ENCODE measurements at regions not wholly inside any gene's neighbourhood (a gene's known extent, or its start where the extent isn't known, plus 50 kb on each side); places are given as distances from the start of the nearest gene placed in this dataset.

DNA sequence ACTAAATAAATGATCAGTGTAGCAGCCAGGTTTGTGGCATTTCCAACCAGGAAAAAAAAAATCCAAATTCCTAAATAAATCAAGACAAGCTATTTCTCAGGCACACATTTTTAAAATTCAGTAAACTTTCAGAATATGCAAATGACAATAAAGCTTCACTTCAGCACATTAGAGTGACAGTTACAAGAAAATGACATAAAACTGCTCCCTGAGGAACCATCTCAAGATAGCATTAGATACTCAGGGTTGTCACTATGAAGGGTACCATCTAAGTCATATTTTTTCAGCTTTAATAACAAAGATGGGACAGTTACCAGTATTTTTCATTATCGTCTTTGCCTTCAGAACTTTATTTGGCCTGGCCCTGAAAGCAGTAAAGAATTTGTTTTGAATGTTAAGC is 411.3 kb upstream of the RASGEF1B start:
- intact Hi-C loops (cut with DNase I): no loop called here
- DNase-seq: no peak
- WGBS, 2 donors: 66 to 78% methylated on average over 1 of the region's 1 CpG
- no peak for ATAC-seq (ENCODE audit: low FRiP score)
- H3K27me3 ChIP-seq (ENCODE audit: control insufficient read depth in 1 of 2, insufficient read depth in 2 of 2, low read length in 1 of 2): no peaks in the 10 kb centered on the region
- H3K9me3 ChIP-seq (ENCODE audit: control insufficient read depth, low read length): peaks cover 2% of the 10 kb centered on the region
- no peaks in the 10 kb centered on the region for H3K36me3 ChIP-seq (ENCODE audit: control insufficient read depth in 1 of 2, insufficient read depth in 2 of 2, low read length in 1 of 2)
- no peak overlapping the region for H3K27ac ChIP-seq (ENCODE audit: low read depth in 1 of 2, low read length in 2 of 2)
- no peak overlapping the region for H3K4me3 ChIP-seq (ENCODE audit: low read length in 2 of 2)
- no peaks in the 10 kb centered on the region for H3K4me1 ChIP-seq (ENCODE audit: control insufficient read depth in 1 of 2, insufficient read depth in 2 of 2, low read length in 2 of 2)

DNA sequence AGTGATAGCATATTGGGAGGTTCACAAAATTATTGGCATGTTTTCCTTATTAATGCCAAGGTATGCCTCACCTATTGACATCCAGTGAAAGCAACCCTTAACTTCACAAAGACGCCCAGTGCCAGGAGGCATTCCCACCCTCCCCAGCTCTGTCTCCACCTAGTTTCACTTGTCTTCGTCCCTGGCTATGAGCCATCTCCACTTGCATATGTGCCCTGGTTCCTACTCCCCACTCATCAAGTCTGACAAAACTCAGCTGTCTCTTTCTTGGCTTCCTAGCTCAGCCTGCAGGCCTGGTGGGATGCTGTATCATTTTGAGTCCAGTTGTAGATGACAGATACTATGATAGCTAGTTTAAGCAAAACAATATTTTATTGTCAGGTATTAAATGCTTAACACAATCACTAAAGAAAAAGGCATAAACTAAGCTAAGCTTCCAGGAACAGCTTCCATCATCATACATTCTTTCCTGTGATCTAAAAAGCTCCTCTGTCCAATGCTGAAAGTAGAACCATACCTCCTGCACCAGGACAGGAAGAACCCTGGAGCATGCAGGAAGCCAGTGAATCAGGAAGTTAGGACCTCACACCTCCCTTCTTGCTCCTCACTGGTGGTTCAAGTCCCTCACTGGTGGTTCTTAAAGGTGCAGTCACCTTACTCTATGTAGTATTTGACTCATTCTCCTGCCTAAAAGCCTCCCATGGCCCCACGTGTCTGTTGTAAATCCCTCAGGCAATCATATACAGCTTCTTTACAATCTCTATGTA is 410.3 kb upstream of the RASGEF1B start:
- Histone ChIP-seq H3K27me3 (ENCODE audit: control insufficient read depth in 1 of 2, insufficient read depth in 2 of 2, low read length in 1 of 2) (no peaks in the 10 kb centered on the region), H3K36me3 (ENCODE audit: control insufficient read depth in 1 of 2, insufficient read depth in 2 of 2, low read length in 1 of 2) (no peaks in the 10 kb centered on the region), H3K27ac (ENCODE audit: low read depth in 1 of 2, low read length in 2 of 2) (no peak overlapping the region), H3K9me3 (ENCODE audit: control insufficient read depth, low read length) (peaks cover 2% of the 10 kb centered on the region), H3K4me1 (ENCODE audit: control insufficient read depth in 1 of 2, insufficient read depth in 2 of 2, low read length in 2 of 2) (no peaks in the 10 kb centered on the region), H3K4me3 (ENCODE audit: low read length in 2 of 2) (no peak overlapping the region)
- no peak for ATAC-seq (ENCODE audit: low FRiP score)
- 63 to 66% methylated on average over 3 of the region's 3 CpGs for WGBS, 2 donors
- intact Hi-C loops (cut with DNase I): no loop called here
- no peak for DNase-seq

DNA sequence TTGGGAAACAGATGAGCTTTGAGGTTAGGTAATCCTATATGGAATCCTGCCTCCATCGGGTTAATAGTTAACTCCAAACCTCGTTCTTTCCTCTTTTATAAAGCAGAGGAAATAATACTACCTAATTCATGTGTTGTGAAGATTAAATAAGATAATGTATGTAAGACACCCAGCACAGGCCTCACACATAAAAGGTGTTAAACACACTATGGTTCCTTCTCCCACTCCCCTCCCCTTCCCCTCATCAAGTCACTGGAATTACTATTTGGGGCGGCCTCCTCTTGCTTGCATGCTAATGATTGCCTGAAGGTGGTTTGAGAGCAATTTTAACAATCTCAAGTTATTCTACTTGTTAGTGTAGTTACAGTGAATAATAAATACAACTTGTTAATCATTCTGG is 404.4 kb upstream of the RASGEF1B start:
- H3K4me3 ChIP-seq (ENCODE audit: low read length in 2 of 2): no peak overlapping the region
- WGBS, 2 donors: 60 to 66% methylated on average over 3 of the region's 3 CpGs
- H3K36me3 ChIP-seq (ENCODE audit: control insufficient read depth in 1 of 2, insufficient read depth in 2 of 2, low read length in 1 of 2): no peaks in the 10 kb centered on the region
- DNase-seq: no peak
- intact Hi-C loops (cut with DNase I): no loop called here
- H3K4me1 ChIP-seq (ENCODE audit: control insufficient read depth in 1 of 2, insufficient read depth in 2 of 2, low read length in 2 of 2): no peaks in the 10 kb centered on the region
- H3K27ac ChIP-seq (ENCODE audit: low read depth in 1 of 2, low read length in 2 of 2): no peak overlapping the region
- H3K9me3 ChIP-seq (ENCODE audit: control insufficient read depth, low read length): no peaks in the 10 kb centered on the region
- H3K27me3 ChIP-seq (ENCODE audit: control insufficient read depth in 1 of 2, insufficient read depth in 2 of 2, low read length in 1 of 2): no peaks in the 10 kb centered on the region
- ATAC-seq (ENCODE audit: low FRiP score): no peak

DNA sequence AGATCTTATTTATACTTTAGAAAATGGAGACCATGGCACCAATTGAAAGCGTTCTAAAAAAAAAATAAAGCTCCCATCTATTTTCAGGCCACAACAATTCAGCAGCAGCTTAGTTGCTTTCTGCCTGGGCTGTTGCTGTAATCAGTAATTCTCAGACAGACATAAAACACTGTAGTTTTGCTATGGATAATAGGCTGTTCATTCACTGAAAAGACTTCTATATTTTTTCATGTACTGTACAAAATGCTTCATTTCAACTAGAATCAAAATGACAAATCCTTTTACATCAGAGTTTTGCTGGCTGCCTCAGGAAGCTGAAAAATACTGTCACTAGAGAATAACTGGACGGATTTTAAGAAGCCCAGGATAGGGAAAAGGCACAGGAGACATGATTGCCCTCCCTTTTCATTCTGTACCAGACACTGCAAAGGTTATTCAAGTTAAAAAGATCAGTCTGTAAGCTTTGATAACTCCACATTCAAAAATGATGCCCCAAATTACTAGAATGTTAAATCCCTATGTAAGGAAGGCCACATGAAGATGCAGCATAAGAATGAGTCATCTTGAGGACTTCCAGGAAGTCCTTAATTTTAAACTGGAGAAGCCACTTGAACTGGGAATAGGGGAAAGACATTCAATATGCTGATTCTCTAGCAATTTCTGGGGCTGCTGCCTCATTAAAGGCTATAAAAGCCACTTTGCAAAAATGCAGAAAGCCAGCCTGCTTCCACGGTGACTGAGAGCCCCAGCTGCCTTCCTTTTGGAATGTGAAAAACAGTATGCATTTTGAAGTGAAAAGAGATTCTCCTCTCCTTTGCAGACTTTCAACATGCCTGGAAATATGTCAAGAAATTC is 403.2 kb upstream of the RASGEF1B start:
- intact Hi-C loops (cut with DNase I): no loop called here
- Histone ChIP-seq H3K9me3 (ENCODE audit: control insufficient read depth, low read length) (peaks cover 1% of the 10 kb centered on the region), H3K36me3 (ENCODE audit: control insufficient read depth in 1 of 2, insufficient read depth in 2 of 2, low read length in 1 of 2) (no peaks in the 10 kb centered on the region), H3K27me3 (ENCODE audit: control insufficient read depth in 1 of 2, insufficient read depth in 2 of 2, low read length in 1 of 2) (no peaks in the 10 kb centered on the region), H3K4me1 (ENCODE audit: control insufficient read depth in 1 of 2, insufficient read depth in 2 of 2, low read length in 2 of 2) (no peaks in the 10 kb centered on the region), H3K27ac (ENCODE audit: low read depth in 1 of 2, low read length in 2 of 2) (no peak overlapping the region), H3K4me3 (ENCODE audit: low read length in 2 of 2) (no peak overlapping the region)
- ATAC-seq (ENCODE audit: low FRiP score) (no peak), DNase-seq (no peak)
- 59% methylated on average over 3 of the region's 3 CpGs for WGBS, 2 donors

DNA sequence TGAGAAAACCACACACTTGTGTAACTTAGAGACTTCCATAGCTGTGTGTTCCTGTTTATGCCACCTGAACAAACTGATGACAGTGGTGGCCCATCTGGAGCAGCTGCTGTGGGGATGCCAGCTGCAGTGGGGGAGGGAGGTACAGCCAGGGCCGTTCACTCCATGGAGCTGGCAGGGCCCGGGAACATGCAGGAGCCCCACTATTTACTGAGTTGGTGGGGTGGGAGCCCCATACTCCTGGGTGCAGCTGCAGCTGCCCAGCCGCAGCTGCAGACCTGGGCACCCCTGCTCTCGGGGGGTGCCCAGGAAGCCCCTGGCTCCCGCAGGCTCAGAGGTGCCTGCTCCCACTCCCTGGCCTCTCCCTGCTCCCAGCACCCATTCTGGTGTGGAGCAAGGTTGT is 398.6 kb upstream of the RASGEF1B start:
- 91 to 96% methylated on average over 5 of the region's 5 CpGs for WGBS, 2 donors
- Histone ChIP-seq H3K9me3 (ENCODE audit: control insufficient read depth, low read length) (peaks cover 1% of the 10 kb centered on the region), H3K4me1 (ENCODE audit: control insufficient read depth in 1 of 2, insufficient read depth in 2 of 2, low read length in 2 of 2) (no peaks in the 10 kb centered on the region), H3K27me3 (ENCODE audit: control insufficient read depth in 1 of 2, insufficient read depth in 2 of 2, low read length in 1 of 2) (no peaks in the 10 kb centered on the region), H3K4me3 (ENCODE audit: low read length in 2 of 2) (no peak overlapping the region), H3K27ac (ENCODE audit: low read depth in 1 of 2, low read length in 2 of 2) (no peak overlapping the region), H3K36me3 (ENCODE audit: control insufficient read depth in 1 of 2, insufficient read depth in 2 of 2, low read length in 1 of 2) (no peaks in the 10 kb centered on the region)
- no peak for ATAC-seq (ENCODE audit: low FRiP score)
- no peak for DNase-seq
- intact Hi-C loops (cut with DNase I): no loop called here

DNA sequence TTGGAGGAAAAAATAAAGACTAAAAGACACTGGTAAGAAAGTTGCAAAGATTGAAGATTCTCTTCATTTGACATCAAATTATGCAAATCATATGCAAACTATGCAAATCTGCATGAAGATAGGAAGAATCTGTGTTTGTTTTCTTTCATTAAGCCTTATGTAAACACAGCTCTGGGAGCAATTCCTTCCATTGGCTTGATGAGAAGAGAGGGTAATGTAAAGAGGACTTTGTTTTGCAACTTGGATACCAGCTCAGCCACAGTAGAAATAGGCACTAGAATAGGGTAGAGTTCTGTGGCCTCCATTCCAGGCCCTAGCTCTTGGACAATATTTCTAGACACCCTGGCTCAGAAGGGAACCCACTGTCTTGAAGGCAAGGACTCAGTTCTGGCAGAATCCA is 388.4 kb upstream of the RASGEF1B start:
- Histone ChIP-seq H3K36me3 (ENCODE audit: control insufficient read depth in 1 of 2, insufficient read depth in 2 of 2, low read length in 1 of 2) (no peaks in the 10 kb centered on the region), H3K27me3 (ENCODE audit: control insufficient read depth in 1 of 2, insufficient read depth in 2 of 2, low read length in 1 of 2) (no peaks in the 10 kb centered on the region), H3K9me3 (ENCODE audit: control insufficient read depth, low read length) (no peaks in the 10 kb centered on the region), H3K4me3 (ENCODE audit: low read length in 2 of 2) (no peak overlapping the region), H3K27ac (ENCODE audit: low read depth in 1 of 2, low read length in 2 of 2) (no peak overlapping the region), H3K4me1 (ENCODE audit: control insufficient read depth in 1 of 2, insufficient read depth in 2 of 2, low read length in 2 of 2) (no peaks in the 10 kb centered on the region)
- DNase-seq (no peak), ATAC-seq (ENCODE audit: low FRiP score) (no peak)
- intact Hi-C loops (cut with DNase I): no loop called here

DNA sequence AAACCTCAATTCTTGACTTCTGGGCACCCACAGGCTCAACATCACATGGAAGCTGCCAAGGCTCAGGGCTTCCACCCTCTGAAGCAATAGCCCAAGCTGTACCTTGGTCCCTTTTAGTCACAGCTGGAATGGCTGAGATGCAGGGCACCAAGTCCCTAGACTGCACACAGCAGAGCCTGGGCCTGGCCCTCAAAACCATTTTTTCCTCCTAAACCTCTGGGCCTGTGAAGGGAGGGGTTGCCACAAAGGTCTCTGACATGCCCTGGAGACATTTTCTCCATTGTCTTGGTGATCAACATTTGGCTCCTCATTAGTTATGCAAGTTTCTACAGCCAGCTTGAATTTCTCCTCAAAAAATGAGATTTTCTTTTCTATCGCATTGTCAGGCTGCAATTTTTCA is 382.7 kb upstream of the RASGEF1B start:
- Histone ChIP-seq H3K36me3 (ENCODE audit: control insufficient read depth in 1 of 2, insufficient read depth in 2 of 2, low read length in 1 of 2) (no peaks in the 10 kb centered on the region), H3K4me3 (ENCODE audit: low read length in 2 of 2) (no peak overlapping the region), H3K27me3 (ENCODE audit: control insufficient read depth in 1 of 2, insufficient read depth in 2 of 2, low read length in 1 of 2) (peaks cover 0 to 1% of the 10 kb centered on the region in 2 donors), H3K27ac (ENCODE audit: low read depth in 1 of 2, low read length in 2 of 2) (no peak overlapping the region), H3K9me3 (ENCODE audit: control insufficient read depth, low read length) (no peaks in the 10 kb centered on the region), H3K4me1 (ENCODE audit: control insufficient read depth in 1 of 2, insufficient read depth in 2 of 2, low read length in 2 of 2) (no peaks in the 10 kb centered on the region)
- 93 to 96% methylated on average over 1 of the region's 1 CpG for WGBS, 2 donors
- ATAC-seq (ENCODE audit: low FRiP score): no peak
- no peak for DNase-seq
- intact Hi-C loops (cut with DNase I): no loop called here

DNA sequence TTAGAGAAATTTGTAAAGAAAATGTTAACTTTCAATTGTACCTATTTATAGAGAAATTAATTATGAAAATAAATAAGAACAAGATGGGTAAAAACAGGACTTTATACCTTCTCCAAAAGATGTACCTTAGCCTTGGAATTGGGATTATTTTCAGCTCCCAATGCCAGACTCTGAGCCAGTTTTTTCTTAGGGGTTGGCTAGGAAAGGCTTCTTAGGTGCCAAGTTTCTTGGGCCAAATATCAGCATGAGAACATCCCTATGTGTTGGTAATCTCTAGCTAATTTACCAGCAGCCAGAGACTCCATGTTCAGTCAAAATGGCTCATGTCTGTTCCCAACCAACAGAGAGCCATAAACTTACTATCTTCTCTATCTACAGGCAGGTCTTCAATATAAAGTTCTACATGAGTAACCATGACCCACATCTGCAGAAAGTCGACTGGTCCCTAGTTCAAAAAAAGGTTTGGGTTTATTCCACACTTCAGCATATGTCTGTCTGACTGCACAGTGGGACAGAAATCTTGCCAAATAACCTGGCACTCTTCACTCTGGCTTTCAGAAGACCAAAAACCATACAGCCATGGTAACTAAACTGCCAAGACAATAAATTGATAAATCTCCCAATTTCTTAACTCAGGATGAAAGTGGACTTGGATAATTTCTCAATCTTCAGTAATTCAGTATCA is 380.5 kb upstream of the RASGEF1B start:
- Histone ChIP-seq H3K4me1 (ENCODE audit: control insufficient read depth in 1 of 2, insufficient read depth in 2 of 2, low read length in 2 of 2) (no peaks in the 10 kb centered on the region), H3K27me3 (ENCODE audit: control insufficient read depth in 1 of 2, insufficient read depth in 2 of 2, low read length in 1 of 2) (peaks cover 0 to 1% of the 10 kb centered on the region in 2 donors), H3K4me3 (ENCODE audit: low read length in 2 of 2) (no peak overlapping the region), H3K36me3 (ENCODE audit: control insufficient read depth in 1 of 2, insufficient read depth in 2 of 2, low read length in 1 of 2) (no peaks in the 10 kb centered on the region), H3K27ac (ENCODE audit: low read depth in 1 of 2, low read length in 2 of 2) (no peak overlapping the region), H3K9me3 (ENCODE audit: control insufficient read depth, low read length) (no peaks in the 10 kb centered on the region)
- WGBS, 2 donors: 70 to 80% methylated on average over 1 of the region's 1 CpG
- ATAC-seq (ENCODE audit: low FRiP score) (no peak), DNase-seq (no peak)
- intact Hi-C loops (cut with DNase I): no loop called here

All from aorta (tissue), 5 donors.